GM18861 (cell line): ENCODE measurements at regions not wholly inside any gene's neighbourhood (a gene's known extent, or its start where the extent isn't known, plus 50 kb on each side); places are given as distances from the start of the nearest gene placed in this dataset.

Experiments
- ATAC-seq: cut with Tn5 transposase; IDR thresholded peaks from one replicate; pipeline ENCODE4 v1.9.1; 2021; ENCODE audit not compliant: unreplicated experiment

GRCh38 chr18:75810961-75811551 is 383.6 kb upstream of the SMIM21 start:
- no peak for ATAC-seq

DNA sequence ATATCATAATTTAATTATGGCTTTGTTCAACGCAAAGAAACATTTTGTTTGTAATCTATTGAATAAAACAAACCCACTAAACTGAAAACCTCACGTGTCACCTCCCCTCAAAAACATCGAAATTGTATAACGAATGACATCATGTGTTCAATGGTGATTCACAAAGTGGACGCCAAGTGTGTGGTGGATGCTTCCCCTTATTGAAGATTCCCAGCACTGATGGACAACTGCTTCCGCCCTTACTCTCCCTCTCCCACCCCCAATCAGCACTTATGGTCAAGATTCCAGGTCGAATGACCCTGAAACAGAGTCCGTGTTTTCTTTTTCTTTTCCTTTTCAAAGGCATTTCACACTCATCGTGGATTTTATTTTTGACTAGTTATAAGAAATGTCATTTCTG is 383.0 kb upstream of the SMIM21 start:
- ATAC-seq, result no peak

DNA sequence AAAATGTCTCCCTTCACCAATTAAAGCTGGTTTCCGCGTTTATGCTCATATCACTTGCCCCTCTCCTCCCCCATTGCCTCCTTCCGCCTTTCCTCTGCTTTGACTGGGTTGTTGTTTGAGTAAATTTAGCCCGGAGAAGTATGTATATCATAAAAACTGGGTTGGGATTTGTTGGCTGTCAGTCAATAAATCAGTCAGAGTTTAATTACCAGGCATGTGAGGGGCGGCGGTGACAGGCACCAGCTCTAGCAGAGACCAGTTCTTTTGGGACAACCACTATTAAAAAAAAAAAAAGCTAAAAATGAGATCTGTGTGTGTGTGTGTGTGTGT is 382.4 kb upstream of the SMIM21 start:
- no peak for ATAC-seq

DNA sequence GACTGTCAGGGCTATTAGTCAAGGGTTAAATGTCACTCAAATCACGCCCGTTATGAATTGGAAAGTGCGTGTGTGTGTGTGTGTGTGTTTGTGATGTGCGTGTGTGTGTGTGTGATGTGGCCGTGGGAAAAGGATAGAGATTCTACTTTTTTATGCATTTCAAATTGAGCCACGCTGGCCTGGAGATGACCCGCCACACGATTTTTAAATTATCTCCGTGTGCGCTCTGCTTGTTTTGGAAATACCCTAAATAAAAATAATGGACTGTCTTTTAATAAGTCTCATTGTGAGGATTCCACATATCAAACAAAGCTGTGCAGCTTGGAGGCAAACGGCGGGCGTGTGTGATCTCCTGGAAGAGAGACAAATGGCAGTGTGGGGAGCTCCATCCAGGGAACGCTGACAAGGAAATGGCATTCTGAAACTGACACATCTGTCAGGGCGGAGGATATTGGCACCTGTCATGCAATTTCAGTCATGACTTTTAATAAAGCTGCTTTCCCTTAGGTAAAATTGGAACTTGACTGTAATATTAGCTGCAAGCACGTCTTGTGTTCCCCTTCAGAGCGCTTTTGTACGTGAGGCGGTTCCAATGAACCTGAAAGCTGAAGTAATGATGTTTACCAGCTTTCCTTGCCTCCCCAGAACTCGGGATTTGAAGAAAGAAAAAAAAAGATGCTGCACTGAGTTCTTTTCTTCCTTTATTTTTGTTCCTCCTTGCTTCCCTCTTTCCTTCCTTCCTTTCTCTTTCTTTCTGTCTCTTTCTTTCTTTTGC is 381.8 kb upstream of the SMIM21 start:
- no peak for ATAC-seq

DNA sequence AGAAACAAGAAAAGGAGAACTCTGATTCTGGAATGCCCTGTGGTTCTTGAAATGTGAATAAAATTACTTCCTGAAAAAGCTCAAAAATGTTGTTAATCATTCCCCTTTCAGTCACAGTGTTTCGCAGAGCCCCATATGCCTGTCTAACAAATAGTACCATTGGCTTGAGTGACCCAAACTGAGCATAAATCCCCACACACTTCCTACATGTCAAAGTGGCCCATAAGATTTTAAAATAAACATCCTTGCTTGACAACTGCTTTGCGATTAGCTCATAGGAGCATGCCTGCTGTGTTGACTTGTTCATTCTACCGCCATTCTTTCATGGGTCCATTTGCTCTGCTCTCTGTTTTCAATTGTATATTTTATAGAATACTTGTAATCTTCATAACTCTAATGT is 377.8 kb upstream of the SMIM21 start:
- ATAC-seq, result no peak

DNA sequence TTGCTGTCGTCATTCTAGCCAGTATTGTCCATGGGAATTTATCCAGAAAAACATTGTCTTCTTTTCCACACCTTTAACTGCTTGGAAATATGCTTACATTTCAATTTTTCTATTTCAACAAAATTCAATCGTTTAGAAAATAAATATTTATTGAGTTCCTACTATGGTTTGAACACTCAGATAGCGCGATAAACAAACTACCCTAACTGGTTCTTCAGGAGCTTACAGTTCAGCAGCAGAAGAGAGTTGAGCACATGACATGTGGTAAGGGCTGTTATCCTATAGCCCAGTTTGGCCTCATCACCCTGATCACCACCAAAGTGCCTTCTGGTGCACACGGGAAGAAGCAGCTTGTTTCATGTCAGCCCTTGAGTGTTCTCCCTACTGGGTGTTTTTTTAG is 375.2 kb upstream of the SMIM21 start:
- ATAC-seq, result no peak

GRCh38 chr18:75801178-75801577 is 373.7 kb upstream of the SMIM21 start:
- no peak for ATAC-seq

GRCh38 chr18:75800331-75800648 is 372.8 kb upstream of the SMIM21 start:
- ATAC-seq, result no peak

- ATAC-seq, result no peak
Observed at GRCh38 chr18:75799449-75800330, 372.2 kb upstream of the SMIM21 start.

- ATAC-seq, result no peak
Observed at GRCh38 chr18:75797046-75797445, 369.5 kb upstream of the SMIM21 start.

DNA sequence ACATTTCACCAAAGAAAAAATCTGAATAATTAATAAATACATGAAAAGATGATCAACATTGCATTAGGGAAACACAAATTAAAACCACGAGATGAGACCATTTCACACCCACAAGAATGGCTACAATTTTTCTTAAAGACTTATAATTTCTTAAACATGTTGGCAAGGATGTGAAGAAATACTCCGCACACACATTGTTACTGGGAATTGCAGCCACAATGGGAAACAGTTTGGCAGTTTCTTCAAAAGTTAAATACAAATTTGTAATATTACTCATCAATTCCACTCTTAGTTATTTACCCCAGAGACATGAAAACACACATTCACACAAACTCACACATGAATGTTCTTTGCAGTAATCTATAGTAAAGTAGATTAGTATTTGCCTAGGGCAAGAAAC is 363.3 kb upstream of the SMIM21 start:
- ATAC-seq, result no peak

- ATAC-seq, result no peak
Observed at GRCh38 chr18:75790111-75790510, 362.6 kb upstream of the SMIM21 start.

GRCh38 chr18:75785834-75786233 is 358.3 kb upstream of the SMIM21 start:
- ATAC-seq, result no peak

GRCh38 chr18:75785206-75785605 is 357.7 kb upstream of the SMIM21 start:
- no peak for ATAC-seq

- ATAC-seq, result no peak
Observed at GRCh38 chr18:75784390-75784789, 356.9 kb upstream of the SMIM21 start.

DNA sequence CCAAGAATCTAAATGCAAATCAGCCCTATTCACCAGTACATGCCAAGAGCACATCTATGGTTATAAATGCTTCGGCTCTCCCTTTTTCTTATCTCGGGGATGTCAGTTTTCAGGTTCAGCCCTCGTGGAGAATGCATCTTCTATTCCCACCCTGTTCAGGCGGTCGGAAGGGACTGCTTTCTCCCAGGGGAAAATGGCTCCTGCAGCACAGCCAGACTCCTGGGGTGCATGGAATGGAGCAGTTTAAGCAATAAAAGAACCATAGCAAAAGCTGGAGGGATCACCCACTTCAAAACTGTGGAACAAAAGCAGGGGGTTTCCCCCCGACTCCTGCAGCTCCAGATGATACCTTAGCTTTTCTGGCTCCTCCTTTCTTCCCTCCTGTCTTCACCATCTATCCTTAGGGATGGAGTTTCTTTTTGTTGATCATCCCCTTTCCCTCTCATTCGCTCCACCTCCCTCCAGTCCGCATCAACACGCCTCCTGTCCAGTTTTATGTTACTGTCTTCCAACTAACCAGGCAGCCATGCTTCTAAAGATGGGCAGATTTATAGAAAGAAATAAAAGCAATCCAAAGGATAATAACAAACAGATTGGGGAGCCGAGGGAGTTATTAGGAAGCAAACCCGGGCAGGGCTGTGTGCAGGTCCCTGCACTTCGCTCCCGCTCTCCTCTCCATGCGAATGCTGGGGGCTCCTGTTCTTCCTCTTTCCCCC is 356.2 kb upstream of the SMIM21 start:
- no peak for ATAC-seq

DNA sequence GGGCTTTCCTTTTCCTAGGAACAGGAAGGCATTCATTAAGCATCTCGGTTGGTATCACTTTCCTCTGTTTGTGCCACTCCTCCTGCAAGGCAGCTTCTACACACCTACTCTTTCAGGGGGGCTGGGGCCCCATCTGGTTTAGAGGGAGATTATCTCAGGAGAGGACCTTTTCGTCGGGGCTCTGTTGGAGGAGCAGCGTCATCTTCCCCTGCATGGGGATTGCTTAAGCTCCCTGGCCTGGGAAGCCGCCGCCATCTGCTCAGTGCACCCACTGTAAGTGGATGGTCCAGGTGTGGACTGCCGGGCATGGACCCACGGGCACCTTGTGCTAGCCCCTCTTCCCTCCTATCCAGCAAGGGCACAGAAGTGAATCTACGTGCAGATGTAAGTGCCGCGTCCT is 355.3 kb upstream of the SMIM21 start:
- no peak for ATAC-seq

DNA sequence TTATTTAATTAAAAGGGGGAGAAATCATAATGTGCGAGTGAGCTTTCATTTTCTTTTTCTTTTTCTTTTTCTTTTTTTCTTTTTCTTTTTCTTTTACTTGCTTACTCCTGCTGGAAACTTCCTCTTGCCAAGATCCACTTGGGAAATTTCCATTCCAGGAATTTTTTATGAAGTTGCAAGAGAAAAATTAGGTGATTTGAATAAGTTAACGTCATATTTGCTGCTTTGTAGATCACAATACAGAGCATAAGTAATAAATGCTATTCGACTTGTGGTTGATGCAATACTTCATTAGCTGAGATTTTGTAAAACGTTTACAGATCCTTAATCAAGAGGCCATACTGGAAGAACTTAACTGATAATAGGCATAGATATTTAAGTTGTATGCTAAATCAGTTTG is 354.7 kb upstream of the SMIM21 start:
- ATAC-seq, result no peak

DNA sequence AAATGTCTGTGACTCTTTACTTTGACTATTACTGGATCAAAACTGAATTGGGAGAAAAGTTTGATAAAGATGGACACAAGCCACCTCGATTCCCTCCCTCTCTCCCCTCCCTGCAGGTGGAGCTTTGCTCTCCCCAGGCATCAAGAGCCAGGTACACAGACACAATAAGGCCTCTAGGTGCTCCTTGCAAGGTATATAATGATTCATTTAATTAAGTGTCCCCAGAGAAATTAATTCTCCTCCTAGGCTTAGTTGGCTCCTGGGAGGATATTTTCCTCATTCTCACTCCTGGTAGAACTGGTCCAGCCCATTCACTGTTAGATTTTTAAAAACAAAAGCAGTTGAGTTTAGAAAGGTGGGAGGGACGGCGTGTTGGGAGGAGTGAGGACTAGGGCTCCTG is 352.4 kb upstream of the SMIM21 start:
- no peak for ATAC-seq

GRCh38 chr18:75779450-75779849 is 351.9 kb upstream of the SMIM21 start:
- ATAC-seq, result no peak

- no peak for ATAC-seq
Observed at GRCh38 chr18:75777630-75778029, 350.1 kb upstream of the SMIM21 start.

- no peak for ATAC-seq
Observed at GRCh38 chr18:75775121-75775520, 347.6 kb upstream of the SMIM21 start.
